ENCODE measurements at regions not wholly inside any gene's neighbourhood (a gene's known extent, or its start where the extent isn't known, plus 50 kb on each side); places are given as distances from the start of the nearest gene placed in this dataset.

- no peak for DNase-seq
Measured at GRCh38 chr2:65666156-65666725, 233.8 kb upstream of the SPRED2 start.

GRCh38 chr2:65664931-65665330, 232.5 kb upstream of the SPRED2 start:
- no peak for DNase-seq

- no peak for DNase-seq
Measured at GRCh38 chr2:65663831-65664407, 231.5 kb upstream of the SPRED2 start.

DNA sequence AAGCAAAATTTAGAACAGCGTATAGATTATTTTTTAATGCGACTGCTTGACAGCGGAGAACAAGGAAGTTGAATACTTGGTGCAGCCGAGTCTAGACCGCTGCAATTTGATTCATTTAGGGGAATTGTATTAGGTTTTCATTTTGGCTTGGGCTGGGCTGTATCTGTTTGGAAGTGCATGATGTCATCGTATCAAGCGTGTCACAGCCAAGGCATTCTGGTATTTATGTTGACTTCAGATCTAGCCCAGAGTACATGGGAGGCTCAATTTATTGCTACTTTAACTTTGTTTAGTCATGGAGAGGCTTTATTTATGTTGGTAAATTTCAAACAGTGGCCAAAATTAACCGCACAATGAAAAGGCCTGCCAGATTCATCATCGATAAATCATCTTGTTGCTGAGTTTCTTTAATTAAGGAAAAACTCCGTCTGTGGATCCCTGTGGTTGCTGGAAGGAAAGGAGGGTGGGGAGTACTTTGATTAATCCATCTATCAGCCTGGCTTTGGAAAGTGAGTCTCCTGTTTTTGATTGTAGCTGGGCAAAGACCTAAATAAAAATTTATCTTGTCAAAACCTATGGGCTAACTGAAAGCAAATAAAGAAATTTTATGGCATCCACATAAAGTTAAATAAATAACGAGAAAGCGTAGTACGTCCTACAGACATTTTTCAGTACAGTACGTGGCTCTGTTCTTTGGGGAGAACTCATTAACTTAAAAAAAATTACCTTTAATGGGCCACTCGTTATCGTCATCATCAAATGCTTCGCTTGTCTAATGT, 230.4 kb upstream of the SPRED2 start:
- no peak for DNase-seq

GRCh38 chr2:65661980-65662653, 229.7 kb upstream of the SPRED2 start:
- DNase-seq = no peak

DNA sequence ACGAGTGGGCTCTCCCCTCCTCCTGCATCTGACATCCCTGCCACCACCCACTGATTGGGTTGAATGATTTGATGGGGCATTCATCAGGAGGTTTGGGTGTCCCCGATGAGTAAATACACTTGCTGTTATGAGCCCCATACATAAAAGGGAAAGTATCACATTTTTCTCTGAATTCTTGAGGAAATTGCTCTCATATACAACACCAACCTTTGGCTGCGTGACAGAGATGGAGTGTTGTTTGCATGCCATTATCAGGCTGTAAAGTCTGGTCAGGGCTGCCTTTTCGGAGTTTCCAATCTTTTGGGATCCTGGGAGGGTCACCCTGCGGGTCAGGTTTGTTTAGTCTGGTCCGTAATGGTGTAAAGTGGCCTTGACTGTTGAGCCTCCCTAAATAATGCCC, 227.9 kb upstream of the SPRED2 start:
- no peak for DNase-seq

- no peak for DNase-seq
Measured at GRCh38 chr2:65658881-65659280, 226.5 kb upstream of the SPRED2 start.

DNA sequence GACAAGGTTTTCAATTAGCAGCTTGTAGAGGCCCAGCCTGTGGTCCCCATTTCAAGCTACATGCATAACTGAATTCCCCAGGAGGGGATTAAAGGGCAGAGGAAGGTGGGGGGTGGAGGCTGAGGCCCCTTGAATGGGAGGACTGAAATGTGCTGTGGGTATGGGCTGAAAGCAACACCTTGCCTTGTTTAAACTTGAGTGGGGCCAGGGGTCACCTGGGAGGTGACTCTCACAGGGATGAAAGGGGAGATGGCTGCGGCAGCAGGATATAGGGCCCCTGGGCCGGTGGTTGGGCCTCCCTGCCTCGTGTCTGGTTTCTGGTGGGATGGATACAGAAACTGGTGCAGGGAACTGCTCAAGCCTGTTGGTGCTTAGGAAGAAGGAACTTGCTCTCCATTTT, 225.9 kb upstream of the SPRED2 start:
- no peak for DNase-seq

DNA sequence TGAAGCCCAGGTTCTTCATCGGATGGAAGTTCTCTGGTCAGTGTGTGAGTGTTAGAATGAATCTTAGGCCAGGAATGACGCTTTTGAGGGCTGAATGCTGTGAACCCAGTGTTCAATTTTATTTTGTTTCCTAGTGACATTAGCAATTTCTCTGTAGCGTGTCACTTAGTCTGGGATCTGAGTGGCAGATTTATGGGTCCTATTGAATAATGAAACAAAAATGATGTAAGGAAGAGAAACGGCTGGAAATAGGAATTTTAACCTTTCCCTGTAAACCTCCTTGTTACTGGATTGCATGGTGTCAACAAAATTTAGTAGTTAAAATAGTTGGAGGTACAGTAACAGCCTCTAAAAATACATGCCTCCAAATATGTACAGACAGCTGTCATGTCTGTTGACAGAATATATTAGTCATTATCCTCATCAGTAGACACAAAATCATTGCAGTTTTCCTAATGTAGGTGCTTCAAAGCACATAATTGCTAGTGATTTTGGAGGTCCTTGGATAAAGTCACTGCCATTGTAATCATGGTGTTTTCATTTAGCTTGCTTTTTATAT, 223.8 kb upstream of the SPRED2 start:
- no peak for DNase-seq

- DNase-seq = no peak
Measured at GRCh38 chr2:65655000-65655399, 222.6 kb upstream of the SPRED2 start.

DNA sequence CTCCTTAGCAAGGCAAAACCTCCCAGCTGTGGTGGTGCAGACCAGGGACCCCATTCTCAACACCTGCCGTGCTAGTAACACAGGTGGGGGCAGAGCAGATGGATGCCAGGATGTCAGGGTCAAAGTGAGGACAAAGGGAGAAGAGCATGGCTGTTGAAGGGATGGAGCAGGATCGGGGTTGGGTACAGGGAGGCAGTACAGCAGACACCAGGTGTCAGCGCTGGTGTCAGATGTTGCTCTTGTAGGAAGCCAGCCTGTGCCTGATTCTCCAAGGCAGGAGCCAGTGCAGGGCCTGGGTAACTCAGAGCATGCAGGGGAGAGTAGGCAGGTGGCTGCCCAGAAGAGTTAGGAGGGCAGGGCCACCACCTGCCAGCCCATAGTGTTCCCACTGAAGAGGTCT, 222.1 kb upstream of the SPRED2 start:
- DNase-seq = no peak

GRCh38 chr2:65652066-65652465, 219.7 kb upstream of the SPRED2 start:
- no peak for DNase-seq

- no peak for DNase-seq
Measured at GRCh38 chr2:65649811-65650589, 217.6 kb upstream of the SPRED2 start.

- no peak for DNase-seq
Measured at GRCh38 chr2:65647249-65647842, 214.9 kb upstream of the SPRED2 start.

DNA sequence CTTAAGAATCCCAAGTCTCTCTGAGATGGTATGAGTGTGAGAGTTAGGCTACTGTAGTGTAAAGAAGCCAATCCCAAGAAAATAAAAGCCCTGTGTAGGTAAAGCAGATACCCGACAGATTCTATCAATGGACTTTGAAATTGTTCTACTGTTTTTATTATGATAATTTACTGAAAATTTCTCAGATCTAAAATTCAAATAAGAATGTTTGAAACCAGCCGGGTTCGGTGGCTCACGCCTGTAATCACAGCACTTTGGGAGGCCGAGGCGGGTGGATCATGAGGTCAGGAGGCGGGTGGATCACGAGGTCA, 208.3 kb upstream of the SPRED2 start:
- DNase-seq = no peak

GRCh38 chr2:65639156-65639864, 206.9 kb upstream of the SPRED2 start:
- no peak for DNase-seq

- DNase-seq = no peak
Measured at GRCh38 chr2:65638443-65638842, 206.0 kb upstream of the SPRED2 start.

DNA sequence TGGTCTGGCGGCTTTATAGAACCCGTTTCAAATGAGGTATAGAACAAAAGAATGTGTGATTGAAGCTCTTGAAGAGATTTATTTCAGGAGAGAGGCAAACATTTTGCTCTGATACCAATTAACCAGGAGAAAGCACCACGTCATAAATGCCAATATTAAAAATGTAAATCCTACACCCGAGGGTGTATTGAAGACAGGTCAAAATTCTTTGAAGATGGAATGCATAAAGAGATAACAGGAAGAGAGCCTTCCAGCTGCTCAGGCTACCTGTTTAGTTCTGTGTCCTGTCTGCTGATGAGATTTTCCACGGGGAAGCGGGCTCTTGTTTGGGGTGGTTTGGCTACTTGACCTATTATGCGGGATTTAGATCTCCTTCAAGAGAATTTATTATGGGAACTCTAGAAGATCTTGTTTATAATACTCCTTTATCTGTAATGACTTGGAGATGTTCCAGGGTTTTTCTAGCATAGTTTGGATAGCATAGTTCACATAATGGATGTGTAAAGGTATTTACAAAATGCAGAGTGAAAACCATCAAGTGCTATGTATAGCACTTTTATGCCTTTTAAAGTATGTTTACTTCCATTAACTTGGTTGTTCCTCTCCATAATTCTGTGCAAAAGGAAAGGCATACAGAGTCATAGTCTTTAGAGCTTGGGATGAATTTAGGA, 204.5 kb upstream of the SPRED2 start:
- DNase-seq = no peak

DNA sequence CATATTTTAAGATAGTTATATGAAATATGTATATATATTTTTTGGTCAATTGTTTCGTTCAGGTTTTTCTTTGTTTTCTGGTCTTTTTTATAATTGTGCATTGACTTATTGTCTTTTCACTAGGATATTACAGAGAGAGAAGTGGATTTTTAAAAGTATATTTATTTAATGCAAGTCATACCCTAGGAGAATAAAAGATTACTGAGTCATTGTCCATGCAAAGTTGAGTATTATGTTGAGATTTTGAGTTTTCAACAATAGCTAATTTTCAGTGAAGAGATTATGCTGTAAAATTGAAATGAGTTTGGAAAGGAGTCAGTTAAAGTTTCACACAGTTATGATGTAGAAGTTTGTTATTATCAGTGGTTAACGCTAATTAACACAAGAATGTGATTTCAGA, 203.6 kb upstream of the SPRED2 start:
- no peak for DNase-seq

GRCh38 chr2:65634304-65634703, 201.9 kb upstream of the SPRED2 start:
- no peak for DNase-seq

DNA sequence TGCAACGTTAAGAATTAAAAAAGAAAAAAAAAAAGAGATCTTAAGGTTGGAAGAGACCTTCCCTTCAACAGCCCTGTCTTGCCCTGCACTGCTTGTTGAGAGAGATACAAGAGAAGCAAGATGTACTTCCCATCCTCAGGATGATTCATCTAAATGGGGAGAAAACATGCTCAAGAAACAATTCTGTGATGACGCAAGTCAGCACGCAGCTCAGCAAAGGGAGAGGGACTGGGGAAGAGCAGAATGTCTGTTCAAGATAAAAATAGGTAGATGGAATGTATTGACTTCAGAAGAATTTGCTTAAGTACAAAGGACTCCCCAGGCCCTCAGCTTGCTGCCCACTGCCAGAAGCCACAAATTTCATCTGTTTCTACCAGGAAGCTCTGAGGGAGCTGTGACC, 198.2 kb upstream of the SPRED2 start:
- no peak for DNase-seq

Data from stimulated activated CD4-positive, alpha-beta T cell treated with anti-CD3 and anti-CD28 coated beads, Interleukin-4, amount 100 ng/mL, for 24 hours (primary cell).